ENCODE measurements at regions not wholly inside any gene's neighbourhood (a gene's known extent, or its start where the extent isn't known, plus 50 kb on each side); places are given as distances from the start of the nearest gene placed in this dataset.

DNA sequence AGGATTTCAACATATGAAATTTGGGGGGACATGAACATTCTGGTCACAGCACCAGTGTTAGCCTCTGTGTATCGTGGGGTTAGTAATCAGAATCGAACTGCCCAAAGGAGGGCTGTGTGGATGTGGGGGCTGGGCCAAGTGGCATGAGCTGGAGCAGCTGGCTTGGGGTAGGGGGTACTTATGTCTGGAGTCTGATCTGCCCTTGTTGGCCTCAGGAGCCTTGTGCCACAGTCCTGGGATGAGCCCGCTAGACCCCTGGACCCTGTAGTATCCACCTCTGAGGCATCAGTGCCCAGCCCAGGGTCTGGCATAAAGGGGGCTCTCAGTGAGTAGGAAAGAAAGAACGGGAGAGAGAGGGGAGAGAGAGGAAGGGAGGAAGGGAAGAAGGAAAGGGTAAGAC is 67.3 kb downstream of the LRRC32 start:
- H3K4me2 ChIP-seq (ENCODE audit: low read length, poor library complexity, severe bottlenecking), result no peak overlapping the region
- no peaks in the 10 kb centered on the region for H3K27me3 ChIP-seq (ENCODE audit: control insufficient read depth in 1 of 2, insufficient read depth in 1 of 2, low read length in 2 of 2)
- no peak overlapping the region for H2BK5ac ChIP-seq (ENCODE audit: low read depth, low read length, poor library complexity, severe bottlenecking)
- DNase-seq, result no peak
- H2AK5ac ChIP-seq (ENCODE audit: low read length, severe bottlenecking), result no peak overlapping the region
- 96% methylated on average over 4 of the region's 4 CpGs for WGBS
- no peak overlapping the region for H2BK15ac ChIP-seq (ENCODE audit: low read depth, poor library complexity, severe bottlenecking)
- H3K27ac ChIP-seq (ENCODE audit: low read length, poor library complexity, severe bottlenecking), result no peak overlapping the region
- no peaks in the 10 kb centered on the region for H3K79me1 ChIP-seq (replicated peaks; ENCODE audit: low read length, poor library complexity, severe bottlenecking)
- H3K9ac ChIP-seq (ENCODE audit: low read length), result peak overlapping the region; percentile 47
- no peak overlapping the region for H2BK120ac ChIP-seq (ENCODE audit: low read depth, low read length)
- H3K4me1 ChIP-seq (ENCODE audit: control insufficient read depth, insufficient read depth, low read depth, low read length), result peaks cover 14% of the 10 kb centered on the region
- H2BK12ac ChIP-seq (ENCODE audit: low read length in 2 of 2), result no peak overlapping the region
- H3K23ac ChIP-seq (ENCODE audit: low read length in 2 of 2), result no peak overlapping the region
- no peak overlapping the region for H4K91ac ChIP-seq (ENCODE audit: low read length)
- H3K18ac ChIP-seq (ENCODE audit: low read depth in 1 of 2, low read length in 2 of 2), result no peak overlapping the region
- H3K9me3 ChIP-seq (ENCODE audit: control insufficient read depth, low read length), result no peaks in the 10 kb centered on the region
- no peak overlapping the region for H4K8ac ChIP-seq (ENCODE audit: low read length)
- H3K4me3 ChIP-seq (ENCODE audit: insufficient read depth in 1 of 2, low read depth in 1 of 2, low read length in 2 of 2), result no peak overlapping the region
- no peak overlapping the region for H2AFZ ChIP-seq (ENCODE audit: low read depth, low read length)
- H3K14ac ChIP-seq (ENCODE audit: low read length in 2 of 2), result no peak overlapping the region
- no peak overlapping the region for H3K4ac ChIP-seq (ENCODE audit: low read depth in 1 of 2, low read length in 2 of 2)
- no peaks in the 10 kb centered on the region for H3K36me3 ChIP-seq (ENCODE audit: control insufficient read depth in 1 of 2, insufficient read depth in 2 of 2, low read depth in 1 of 2, low read length in 2 of 2)
